ENCODE measurements at regions not wholly inside any gene's neighbourhood (a gene's known extent, or its start where the extent isn't known, plus 50 kb on each side); places are given as distances from the start of the nearest gene placed in this dataset. TPM values are rescaled to one million over a fixed set of nuclear protein-coding genes. Genes with fewer than 3 reads are reported as not detected.

DNA sequence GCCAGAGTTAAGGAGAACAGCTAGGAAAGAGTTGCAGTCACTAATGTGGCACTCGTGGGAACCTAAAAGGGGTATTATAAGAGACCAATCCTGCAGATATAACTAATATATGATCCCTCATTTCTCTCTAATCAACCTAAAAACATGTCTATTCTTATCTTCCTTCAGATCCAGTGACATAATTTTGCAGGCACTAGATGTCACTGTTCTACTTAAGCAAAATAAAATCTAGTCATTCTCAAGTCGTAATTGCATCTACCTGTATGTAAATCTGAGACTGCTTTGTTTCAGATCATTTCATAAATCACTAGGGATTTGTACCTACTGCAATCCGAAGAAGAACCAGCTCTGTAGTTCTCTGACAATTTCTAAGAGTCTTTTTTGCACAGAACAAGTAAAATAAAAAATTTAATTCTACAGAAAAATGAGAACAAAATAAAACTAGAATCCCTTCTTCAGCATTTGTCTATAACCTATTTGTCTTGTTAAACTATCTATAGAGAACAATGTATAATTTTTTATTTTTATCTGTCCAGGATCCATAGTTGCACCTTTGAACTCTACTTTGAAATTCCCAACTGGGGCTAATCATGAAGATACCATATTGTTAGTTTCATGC, 56.5 kb upstream of the ERBB4 start:
- ChIA-PET POLR2A (no interaction called here), CTCF (ENCODE audit: unreplicated experiment) (no interaction called here)
- Histone ChIP-seq H3K79me2 (ENCODE audit: insufficient read depth, low read depth, low read length) (no peaks in the 10 kb centered on the region), H3K27ac (ENCODE audit: low read depth, low read length, poor library complexity, severe bottlenecking) (no peak overlapping the region), H3K36me3 (ENCODE audit: insufficient read depth, low read length) (no peaks in the 10 kb centered on the region), H4K20me1 (ENCODE audit: insufficient read depth, low read length) (no peaks in the 10 kb centered on the region), H3K4me2 (ENCODE audit: low read length) (no peak overlapping the region), H3K9me3 (ENCODE audit: low read length) (no peaks in the 10 kb centered on the region), H2AFZ (ENCODE audit: low read length) (no peak overlapping the region), H3K4me1 (ENCODE audit: insufficient read depth, low read length, poor library complexity, severe bottlenecking) (no peaks in the 10 kb centered on the region), H3K4me3 (ENCODE audit: low read depth, low read length, poor library complexity, severe bottlenecking) (no peak overlapping the region), H3K9me2 (ENCODE audit: insufficient read depth, low read length) (no peaks in the 10 kb centered on the region)
- intact Hi-C loops (cut with micrococcal nuclease; ENCODE audit: unreplicated experiment) = no loop called here
- peak; percentile 15 for DNase-seq (ENCODE audit: low spot score)
- BruUV-seq (replicated peaks) = no TSS peak
- TF ChIP-seq EZH2phosphoT487 (IDR thresholded peaks at IDR 0.05; ENCODE audit: borderline replicate concordance, low read depth, low read length) = no peak
- TF ChIP-seq, protein P1, sequence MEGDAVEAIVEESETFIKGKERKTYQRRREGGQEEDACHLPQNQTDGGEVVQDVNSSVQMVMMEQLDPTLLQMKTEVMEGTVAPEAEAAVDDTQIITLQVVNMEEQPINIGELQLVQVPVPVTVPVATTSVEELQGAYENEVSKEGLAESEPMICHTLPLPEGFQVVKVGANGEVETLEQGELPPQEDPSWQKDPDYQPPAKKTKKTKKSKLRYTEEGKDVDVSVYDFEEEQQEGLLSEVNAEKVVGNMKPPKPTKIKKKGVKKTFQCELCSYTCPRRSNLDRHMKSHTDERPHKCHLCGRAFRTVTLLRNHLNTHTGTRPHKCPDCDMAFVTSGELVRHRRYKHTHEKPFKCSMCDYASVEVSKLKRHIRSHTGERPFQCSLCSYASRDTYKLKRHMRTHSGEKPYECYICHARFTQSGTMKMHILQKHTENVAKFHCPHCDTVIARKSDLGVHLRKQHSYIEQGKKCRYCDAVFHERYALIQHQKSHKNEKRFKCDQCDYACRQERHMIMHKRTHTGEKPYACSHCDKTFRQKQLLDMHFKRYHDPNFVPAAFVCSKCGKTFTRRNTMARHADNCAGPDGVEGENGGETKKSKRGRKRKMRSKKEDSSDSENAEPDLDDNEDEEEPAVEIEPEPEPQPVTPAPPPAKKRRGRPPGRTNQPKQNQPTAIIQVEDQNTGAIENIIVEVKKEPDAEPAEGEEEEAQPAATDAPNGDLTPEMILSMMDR (conservative IDR thresholded peaks at IDR 0.05; ENCODE audit: low read length) = peak; percentile 66

DNA sequence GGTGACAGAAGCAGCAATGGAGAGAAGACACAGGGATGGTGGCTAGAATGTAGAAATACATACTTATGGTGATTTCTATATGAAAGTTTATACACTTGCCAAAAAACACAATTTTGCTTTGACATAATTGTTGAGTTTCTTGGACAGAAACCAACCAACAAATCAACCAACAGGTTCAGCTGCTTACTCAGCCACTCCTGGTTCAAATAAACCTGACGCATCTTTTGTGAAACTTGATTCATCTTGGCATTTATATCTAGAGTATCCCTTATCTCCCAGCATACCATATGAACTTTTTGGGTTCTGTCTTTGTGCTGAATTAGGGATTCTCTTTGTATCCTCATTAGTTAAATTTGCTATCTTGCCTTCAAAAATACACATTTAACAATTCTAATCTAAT, 54.1 kb upstream of the ERBB4 start:
- Histone ChIP-seq H3K27ac (ENCODE audit: low read depth, low read length, poor library complexity, severe bottlenecking) (no peak overlapping the region), H3K79me2 (ENCODE audit: insufficient read depth, low read depth, low read length) (no peaks in the 10 kb centered on the region), H3K9me3 (ENCODE audit: low read length) (no peaks in the 10 kb centered on the region), H3K4me1 (ENCODE audit: insufficient read depth, low read length, poor library complexity, severe bottlenecking) (no peaks in the 10 kb centered on the region), H4K20me1 (ENCODE audit: insufficient read depth, low read length) (no peaks in the 10 kb centered on the region), H3K4me3 (ENCODE audit: low read depth, low read length, poor library complexity, severe bottlenecking) (no peak overlapping the region), H3K9me2 (ENCODE audit: insufficient read depth, low read length) (no peaks in the 10 kb centered on the region), H3K36me3 (ENCODE audit: insufficient read depth, low read length) (no peaks in the 10 kb centered on the region), H2AFZ (ENCODE audit: low read length) (no peak overlapping the region), H3K4me2 (ENCODE audit: low read length) (no peak overlapping the region)
- intact Hi-C loops (cut with micrococcal nuclease; ENCODE audit: unreplicated experiment) = no loop called here
- TF ChIP-seq, protein P1 (conservative IDR thresholded peaks at IDR 0.05; ENCODE audit: low read length) = no peak
- TF ChIP-seq EZH2phosphoT487 (IDR thresholded peaks at IDR 0.05; ENCODE audit: borderline replicate concordance, low read depth, low read length) = no peak
- no peak for DNase-seq (ENCODE audit: low spot score)
- BruUV-seq (replicated peaks) = no TSS peak
- ChIA-PET POLR2A (interaction anchor here (0.6 to 1.3 kb wide), 4 partner anchors 8 to 807 kb away, joined by 3 to 6 read pairs (median 4); no protein-coding TSS in a partner anchor), CTCF (ENCODE audit: unreplicated experiment) (no interaction called here)

Small RNA genes lying in the stretch of these regions (microRNA-seq; reads per million reads assigned to microRNA genes)
- gene MIR4776-1 (ENCODE audit: borderline replicate concordance) (not detected), gene MIR4776-2 (ENCODE audit: borderline replicate concordance) (not detected)

Small RNA genes lying in the stretch of these regions (small RNA-seq; reads per million reads assigned to genes)
- gene MIR4776-1 = not detected
